Endothelial cell of umbilical vein (primary cell): ENCODE measurements at regions not wholly inside any gene's neighbourhood (a gene's known extent, or its start where the extent isn't known, plus 50 kb on each side); places are given as distances from the start of the nearest gene placed in this dataset.

Experiments
- EZH2 ChIP-seq: IDR thresholded peaks from 2 replicates; pipeline ENCODE4 v1.6.1; 2012; ENCODE audit warnings: borderline replicate concordance, low read depth, mild to moderate bottlenecking, moderate library complexity, low read length, inconsistent platforms; ENCODE audit not compliant: severe bottlenecking
- POLR2A ChIP-seq: IDR thresholded peaks from 2 replicates; pipeline ENCODE4 v1.6.1; 2012; ENCODE audit warnings: low read depth, mild to moderate bottlenecking, control low read depth, low read length
- TF ChIP-seq, protein P1 (sequence below), 2 donors: IDR thresholded peaks; 1 replicate in 1 of 2; 2 replicates in 1 of 2; pipeline ENCODE4 v1.5.1; 2011; ENCODE audit warnings: low read length in 2 of 2, mild to moderate bottlenecking in 2 of 2, moderate library complexity in 2 of 2, control low read depth in 1 of 2, inconsistent platforms in 1 of 2, low read depth in 1 of 2; ENCODE audit not compliant: insufficient read depth in 1 of 2; ENCODE audit errors: extremely low read depth in 1 of 2

DNA sequence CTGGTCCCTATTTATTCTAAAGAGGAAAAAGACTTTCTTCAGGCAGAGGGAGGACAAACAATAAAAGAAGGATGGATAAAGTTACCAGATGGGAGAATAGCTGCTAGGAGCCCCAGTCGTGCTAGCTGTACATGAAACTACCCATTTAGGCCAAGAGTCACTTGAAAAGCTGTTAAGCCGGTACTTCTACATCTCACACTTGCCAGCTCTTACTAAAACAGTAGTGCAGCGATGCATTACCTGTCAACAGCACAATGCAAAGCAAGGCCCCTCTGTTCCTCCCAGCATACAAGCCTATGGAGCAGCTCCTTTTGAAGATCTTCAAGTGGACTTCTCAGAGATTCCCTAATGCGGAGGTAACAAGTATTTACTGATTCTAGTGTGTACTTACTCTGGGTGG, 1138.8 kb downstream of the ARAP2 start:
- TF ChIP-seq, protein P1, sequence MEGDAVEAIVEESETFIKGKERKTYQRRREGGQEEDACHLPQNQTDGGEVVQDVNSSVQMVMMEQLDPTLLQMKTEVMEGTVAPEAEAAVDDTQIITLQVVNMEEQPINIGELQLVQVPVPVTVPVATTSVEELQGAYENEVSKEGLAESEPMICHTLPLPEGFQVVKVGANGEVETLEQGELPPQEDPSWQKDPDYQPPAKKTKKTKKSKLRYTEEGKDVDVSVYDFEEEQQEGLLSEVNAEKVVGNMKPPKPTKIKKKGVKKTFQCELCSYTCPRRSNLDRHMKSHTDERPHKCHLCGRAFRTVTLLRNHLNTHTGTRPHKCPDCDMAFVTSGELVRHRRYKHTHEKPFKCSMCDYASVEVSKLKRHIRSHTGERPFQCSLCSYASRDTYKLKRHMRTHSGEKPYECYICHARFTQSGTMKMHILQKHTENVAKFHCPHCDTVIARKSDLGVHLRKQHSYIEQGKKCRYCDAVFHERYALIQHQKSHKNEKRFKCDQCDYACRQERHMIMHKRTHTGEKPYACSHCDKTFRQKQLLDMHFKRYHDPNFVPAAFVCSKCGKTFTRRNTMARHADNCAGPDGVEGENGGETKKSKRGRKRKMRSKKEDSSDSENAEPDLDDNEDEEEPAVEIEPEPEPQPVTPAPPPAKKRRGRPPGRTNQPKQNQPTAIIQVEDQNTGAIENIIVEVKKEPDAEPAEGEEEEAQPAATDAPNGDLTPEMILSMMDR (IDR thresholded peaks at IDR 0.05; ENCODE audit: extremely low read depth in 1 of 2, insufficient read depth in 1 of 2, low read depth in 1 of 2, low read length in 2 of 2) = no peak
- TF ChIP-seq POLR2A = no peak
- TF ChIP-seq EZH2 = no peak
